GM21786 (cell line): ENCODE measurements at regions not wholly inside any gene's neighbourhood (a gene's known extent, or its start where the extent isn't known, plus 50 kb on each side); places are given as distances from the start of the nearest gene placed in this dataset.

ENCODE experiments used
- ATAC-seq: cut with Tn5 transposase; IDR thresholded peaks from one replicate; pipeline ENCODE4 v1.9.1; 2021; ENCODE audit not compliant: unreplicated experiment

- ATAC-seq, result no peak
Measured at GRCh38 chr21:16071761-16072160, 342.0 kb downstream of the USP25 start.

GRCh38 chr21:16072221-16072620 lies 342.4 kb downstream of the USP25 start:
- no peak for ATAC-seq

GRCh38 chr21:16072737-16073136 lies 343.0 kb downstream of the USP25 start:
- no peak for ATAC-seq

- ATAC-seq, result no peak
Measured at GRCh38 chr21:16073586-16073985, 343.8 kb downstream of the USP25 start.

DNA sequence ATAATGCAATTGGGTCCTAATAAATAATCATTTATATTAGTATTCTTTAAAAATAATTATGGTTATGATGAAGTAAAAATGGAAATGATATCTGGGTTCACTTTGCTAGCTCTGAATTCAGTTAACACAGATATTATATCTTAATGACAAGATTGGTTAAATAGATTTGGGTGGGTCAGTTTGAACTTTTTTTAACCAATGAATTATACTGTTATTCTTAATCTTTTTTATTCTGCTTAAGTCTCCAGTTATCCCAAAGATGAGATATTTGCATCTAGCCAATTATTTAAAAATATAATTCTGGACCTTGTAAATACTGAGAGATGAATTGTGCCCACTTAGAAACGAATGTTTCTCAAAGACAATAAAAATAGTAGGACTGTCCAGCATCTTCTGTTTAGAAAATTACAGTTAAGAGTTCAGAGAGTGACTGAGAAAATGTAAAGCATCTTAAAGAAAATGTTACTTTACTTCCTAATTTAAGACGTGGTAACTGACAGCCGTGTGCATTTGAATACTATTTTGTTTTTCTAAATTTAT lies 345.2 kb downstream of the USP25 start:
- ATAC-seq, result no peak

GRCh38 chr21:16075649-16076282 lies 346.0 kb downstream of the USP25 start:
- no peak for ATAC-seq

GRCh38 chr21:16076465-16076864 lies 346.7 kb downstream of the USP25 start:
- no peak for ATAC-seq

GRCh38 chr21:16078382-16078781 lies 348.6 kb downstream of the USP25 start:
- ATAC-seq, result no peak

- no peak for ATAC-seq
Measured at GRCh38 chr21:16079830-16080229, 350.0 kb downstream of the USP25 start.

DNA sequence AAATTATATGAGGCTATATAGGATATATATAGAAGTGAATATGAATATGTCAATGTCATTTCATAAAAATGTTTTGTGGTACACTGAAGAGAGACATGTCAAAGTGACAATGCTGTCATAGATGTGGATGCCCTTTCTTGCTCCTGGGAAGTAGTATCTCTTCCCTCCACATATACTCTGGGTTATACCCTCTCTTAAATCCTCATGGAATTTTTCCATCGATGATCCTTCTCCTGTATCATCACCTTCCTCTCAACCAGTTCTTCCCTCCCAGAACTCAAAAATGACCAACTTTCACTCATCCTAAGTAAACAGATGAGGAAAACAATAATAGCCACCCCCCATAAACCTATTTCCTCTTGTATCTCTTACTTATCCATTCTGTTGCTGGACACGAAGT lies 351.5 kb downstream of the USP25 start:
- no peak for ATAC-seq

DNA sequence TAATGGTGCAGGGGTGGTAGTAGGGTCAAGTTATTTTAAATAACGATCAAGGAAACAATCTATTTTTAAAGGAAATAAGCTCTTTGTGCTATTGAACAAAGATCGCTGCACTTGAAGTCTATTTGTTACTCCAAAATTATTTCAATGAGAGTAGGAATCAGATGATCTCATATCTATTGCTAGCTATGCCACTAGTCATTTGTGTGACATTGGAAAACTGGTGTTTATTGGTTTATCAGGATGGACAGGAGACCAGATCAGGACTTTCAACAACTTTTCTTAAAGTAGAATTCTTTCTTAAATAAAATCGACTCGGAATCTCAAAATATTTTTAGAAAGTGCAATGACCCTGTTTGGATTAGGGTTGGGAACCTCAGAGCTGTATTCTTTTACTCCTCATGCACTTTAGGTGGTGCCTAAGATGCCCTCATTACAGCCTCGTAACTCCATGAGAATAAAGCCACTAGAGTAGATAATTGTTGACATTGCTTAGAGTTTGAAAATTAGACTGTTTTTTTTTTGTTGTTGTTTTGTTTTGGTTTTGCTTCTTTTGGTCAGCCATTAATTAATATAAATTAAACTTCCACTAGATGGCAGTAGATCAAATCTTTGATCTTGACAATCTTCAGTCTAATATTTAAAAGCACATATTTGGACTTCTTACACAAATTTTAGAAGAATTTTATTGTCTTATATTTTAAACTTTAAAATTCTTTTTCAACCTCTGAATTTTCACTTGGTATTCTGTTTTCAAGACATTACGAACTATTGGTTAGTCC lies 352.4 kb downstream of the USP25 start:
- ATAC-seq, result no peak

- no peak for ATAC-seq
Measured at GRCh38 chr21:16084776-16085364, 355.1 kb downstream of the USP25 start.

DNA sequence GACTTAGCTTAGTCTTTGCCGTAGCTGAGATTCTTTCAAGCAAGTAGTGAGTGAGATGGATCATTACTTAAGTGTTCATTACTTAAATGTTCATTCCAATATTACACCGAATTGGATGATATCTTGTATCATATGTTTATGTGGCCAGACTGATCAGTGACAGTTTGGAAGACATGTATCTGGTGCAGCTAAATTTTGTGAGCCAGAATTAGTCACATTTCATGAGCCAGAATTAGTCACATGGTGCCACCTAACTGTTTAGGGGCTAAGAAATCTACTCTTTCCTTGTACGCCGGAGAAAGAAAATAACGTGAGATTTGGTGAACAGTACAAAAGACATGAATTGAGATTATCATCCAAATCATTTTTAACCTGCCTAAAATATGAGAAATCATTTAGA lies 355.6 kb downstream of the USP25 start:
- no peak for ATAC-seq

GRCh38 chr21:16086121-16086520 lies 356.3 kb downstream of the USP25 start:
- ATAC-seq, result no peak

GRCh38 chr21:16086936-16087335 lies 357.2 kb downstream of the USP25 start:
- ATAC-seq, result no peak

DNA sequence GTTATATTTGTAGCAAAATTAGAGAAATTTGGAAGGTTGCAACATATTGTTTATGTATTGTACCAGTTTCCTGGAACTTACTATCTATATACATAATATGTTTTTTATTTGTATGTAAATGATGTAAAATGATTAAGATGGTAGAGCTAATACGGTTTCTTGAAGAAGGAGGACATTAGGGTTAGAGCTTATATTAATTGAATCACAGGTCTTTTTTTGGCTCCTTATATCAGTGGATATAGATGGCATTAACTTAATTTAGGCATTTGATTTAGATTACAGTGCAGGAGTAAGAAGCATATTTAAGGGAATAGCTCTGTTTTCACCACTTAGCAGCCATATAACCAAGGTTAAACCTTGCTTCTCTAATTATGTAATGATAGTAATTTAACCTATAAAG lies 357.7 kb downstream of the USP25 start:
- no peak for ATAC-seq

GRCh38 chr21:16088056-16088455 lies 358.3 kb downstream of the USP25 start:
- ATAC-seq, result no peak

- no peak for ATAC-seq
Measured at GRCh38 chr21:16095005-16095404, 365.2 kb downstream of the USP25 start.

DNA sequence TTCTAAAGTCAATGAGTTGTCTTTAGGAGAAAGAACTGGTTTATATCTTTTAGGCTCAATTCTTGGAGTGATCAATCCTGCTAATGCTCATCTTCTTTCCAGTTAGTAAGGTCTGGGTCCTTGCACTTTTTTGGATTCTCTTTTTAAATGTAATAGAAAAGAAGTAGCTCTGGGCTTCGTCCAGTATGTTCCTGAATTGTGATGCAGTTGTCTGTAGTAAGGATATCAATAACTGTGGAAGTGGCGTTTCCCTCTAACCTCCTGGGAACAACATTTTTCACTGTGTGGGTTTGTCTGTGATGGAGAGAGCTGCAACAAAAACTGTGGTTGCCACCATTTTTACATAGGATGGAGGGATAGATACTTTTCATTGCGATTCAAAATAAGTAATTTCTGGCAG lies 367.2 kb downstream of the USP25 start:
- ATAC-seq, result no peak

- ATAC-seq, result no peak
Measured at GRCh38 chr21:16102113-16102512, 372.3 kb downstream of the USP25 start.

GRCh38 chr21:16108561-16109075 lies 378.8 kb downstream of the USP25 start:
- ATAC-seq, result no peak
